ENCODE measurements at regions not wholly inside any gene's neighbourhood (a gene's known extent, or its start where the extent isn't known, plus 50 kb on each side); places are given as distances from the start of the nearest gene placed in this dataset.

GRCh38 chr4:138961129-138961528 lies 54.5 kb upstream of the NOCT start:
- H4K20me1 ChIP-seq (ENCODE audit: control insufficient read depth, insufficient read depth, low read depth, low read length) = no peaks in the 10 kb centered on the region
- no peaks in the 10 kb centered on the region for H3K9me3 ChIP-seq (ENCODE audit: control insufficient read depth, insufficient read depth, low read length)
- H3K27ac ChIP-seq (ENCODE audit: low read depth, low read length) = no peak overlapping the region
- no peaks in the 10 kb centered on the region for H3K36me3 ChIP-seq (ENCODE audit: control insufficient read depth, low read length)
- no peaks in the 10 kb centered on the region for H3K4me1 ChIP-seq (ENCODE audit: control insufficient read depth, low read length)
- H3K4me3 ChIP-seq (ENCODE audit: low read length) = no peak overlapping the region
- TF ChIP-seq EZH2phosphoT487 (IDR thresholded peaks at IDR 0.05; ENCODE audit: borderline replicate concordance, low read length) = no peak
- TF ChIP-seq, protein P1, sequence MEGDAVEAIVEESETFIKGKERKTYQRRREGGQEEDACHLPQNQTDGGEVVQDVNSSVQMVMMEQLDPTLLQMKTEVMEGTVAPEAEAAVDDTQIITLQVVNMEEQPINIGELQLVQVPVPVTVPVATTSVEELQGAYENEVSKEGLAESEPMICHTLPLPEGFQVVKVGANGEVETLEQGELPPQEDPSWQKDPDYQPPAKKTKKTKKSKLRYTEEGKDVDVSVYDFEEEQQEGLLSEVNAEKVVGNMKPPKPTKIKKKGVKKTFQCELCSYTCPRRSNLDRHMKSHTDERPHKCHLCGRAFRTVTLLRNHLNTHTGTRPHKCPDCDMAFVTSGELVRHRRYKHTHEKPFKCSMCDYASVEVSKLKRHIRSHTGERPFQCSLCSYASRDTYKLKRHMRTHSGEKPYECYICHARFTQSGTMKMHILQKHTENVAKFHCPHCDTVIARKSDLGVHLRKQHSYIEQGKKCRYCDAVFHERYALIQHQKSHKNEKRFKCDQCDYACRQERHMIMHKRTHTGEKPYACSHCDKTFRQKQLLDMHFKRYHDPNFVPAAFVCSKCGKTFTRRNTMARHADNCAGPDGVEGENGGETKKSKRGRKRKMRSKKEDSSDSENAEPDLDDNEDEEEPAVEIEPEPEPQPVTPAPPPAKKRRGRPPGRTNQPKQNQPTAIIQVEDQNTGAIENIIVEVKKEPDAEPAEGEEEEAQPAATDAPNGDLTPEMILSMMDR (IDR thresholded peaks at IDR 0.05; ENCODE audit: low read depth, low read length, poor library complexity, severe bottlenecking) = no peak
- no peak overlapping the region for H3K4me2 ChIP-seq (ENCODE audit: low read length)
- peaks cover 4% of the 10 kb centered on the region for H3K27me3 ChIP-seq (ENCODE audit: control insufficient read depth, low read length)
- H3K79me2 ChIP-seq (ENCODE audit: control insufficient read depth, low read length) = no peaks in the 10 kb centered on the region
- H3F3A ChIP-seq (ENCODE audit: control insufficient read depth, insufficient read depth) = no peaks in the 10 kb centered on the region
- H3K9me2 ChIP-seq (replicated peaks; ENCODE audit: control insufficient read depth, low read length) = no peaks in the 10 kb centered on the region

- H3K27ac ChIP-seq (ENCODE audit: low read depth, low read length) = no peak overlapping the region
- no peak for TF ChIP-seq EZH2phosphoT487 (IDR thresholded peaks at IDR 0.05; ENCODE audit: borderline replicate concordance, low read length)
- TF ChIP-seq, protein P1 (IDR thresholded peaks at IDR 0.05; ENCODE audit: low read depth, low read length, poor library complexity, severe bottlenecking) = no peak
- no peaks in the 10 kb centered on the region for H3K4me1 ChIP-seq (ENCODE audit: control insufficient read depth, low read length)
- H3K9me2 ChIP-seq (replicated peaks; ENCODE audit: control insufficient read depth, low read length) = no peaks in the 10 kb centered on the region
- H3K79me2 ChIP-seq (ENCODE audit: control insufficient read depth, low read length) = no peaks in the 10 kb centered on the region
- no peaks in the 10 kb centered on the region for H3K36me3 ChIP-seq (ENCODE audit: control insufficient read depth, low read length)
- no peaks in the 10 kb centered on the region for H4K20me1 ChIP-seq (ENCODE audit: control insufficient read depth, insufficient read depth, low read depth, low read length)
- H3K4me2 ChIP-seq (ENCODE audit: low read length) = no peak overlapping the region
- H3K9me3 ChIP-seq (ENCODE audit: control insufficient read depth, insufficient read depth, low read length) = no peaks in the 10 kb centered on the region
- no peak overlapping the region for H3K4me3 ChIP-seq (ENCODE audit: low read length)
- no peaks in the 10 kb centered on the region for H3F3A ChIP-seq (ENCODE audit: control insufficient read depth, insufficient read depth)
- peaks cover 4% of the 10 kb centered on the region for H3K27me3 ChIP-seq (ENCODE audit: control insufficient read depth, low read length)
These were observed 55.3 kb upstream of the NOCT start for GRCh38 chr4:138960175-138960710.

- Histone ChIP-seq H3K4me2 (ENCODE audit: low read length) (no peak overlapping the region), H3K36me3 (ENCODE audit: control insufficient read depth, low read length) (no peaks in the 10 kb centered on the region), H3K27me3 (ENCODE audit: control insufficient read depth, low read length) (peaks cover 4% of the 10 kb centered on the region), H3K4me3 (ENCODE audit: low read length) (no peak overlapping the region), H4K20me1 (ENCODE audit: control insufficient read depth, insufficient read depth, low read depth, low read length) (no peaks in the 10 kb centered on the region), H3K9me3 (ENCODE audit: control insufficient read depth, insufficient read depth, low read length) (no peaks in the 10 kb centered on the region), H3K79me2 (ENCODE audit: control insufficient read depth, low read length) (no peaks in the 10 kb centered on the region), H3K4me1 (ENCODE audit: control insufficient read depth, low read length) (no peaks in the 10 kb centered on the region), H3F3A (ENCODE audit: control insufficient read depth, insufficient read depth) (no peaks in the 10 kb centered on the region), H3K27ac (ENCODE audit: low read depth, low read length) (no peak overlapping the region), H3K9me2 (replicated peaks; ENCODE audit: control insufficient read depth, low read length) (no peaks in the 10 kb centered on the region)
- TF ChIP-seq, protein P1 (IDR thresholded peaks at IDR 0.05; ENCODE audit: low read depth, low read length, poor library complexity, severe bottlenecking) = no peak
- TF ChIP-seq EZH2phosphoT487 (IDR thresholded peaks at IDR 0.05; ENCODE audit: borderline replicate concordance, low read length) = no peak
These were observed 56.3 kb upstream of the NOCT start for GRCh38 chr4:138959097-138959815.

Data from DOHH2 (cell line).